K562 (cell line): ENCODE measurements at regions not wholly inside any gene's neighbourhood (a gene's known extent, or its start where the extent isn't known, plus 50 kb on each side); places are given as distances from the start of the nearest gene placed in this dataset.

Experiments used
- ATAC-seq: fragments of 200-7000 bp; cut with Tn5 transposase; 3 replicates; pipeline ENCODE4 v1.9.1; 2020; ENCODE audit warnings: moderate library complexity
- BruUV-seq: library from RNA; stranded (reverse); fragments of 400-500 nt; replicated peaks from 2 replicates; lab custom pipeline; 2021; lab: Mats Ljungman, UMichigan
- CTCF ChIA-PET: fragments of 300-600 bp; formaldehyde crosslinking; extraction: SDS; loops from one replicate; lab custom pipeline; 2021; ENCODE audit warnings: low intra/inter-chr PET ratio; lab: Yijun Ruan, JAX
- POLR2A ChIA-PET: fragments of 300-600, 350-650 bp; sonication (Branson Sonifier 250); formaldehyde crosslinking; extraction: SDS; loops from one replicate; lab custom pipeline; 2021; ENCODE audit warnings: antibody characterized with exemption, inconsistent platforms; lab: Yijun Ruan, JAX
- DNase-seq, 4 experiments: peaks; one replicate each; pipeline versions ENCODE4 v3.0.0 to v3.0.0-alpha.2; 2011 to 2018; ENCODE audit warnings: low spot score in 3 of 4, mixed read lengths in 3 of 4; ENCODE audit errors: extremely low read depth in 1 of 4
- FAIRE-seq: peaks from 2 replicates; lab custom pipeline; 2011; peaks lifted over from hg19 to GRCh38; lab: Jason Lieb, UNC
- H2AFZ ChIP-seq: 2 replicates; pipeline ENCODE4 v1.6.0; 2011; ENCODE audit warnings: low read depth, low read length, control low read depth, inconsistent platforms
- H3K27ac ChIP-seq: fragments of 200-600 bp; 3 replicates; pipeline ENCODE4 v1.8.0; 2011; ENCODE audit warnings: low read depth, mild to moderate bottlenecking, control low read depth, inconsistent platforms, low read length, moderate library complexity, mixed read lengths; ENCODE audit errors: extremely low read depth
- H3K27me3 ChIP-seq, 2 experiments: fragments of 300-600 bp in 1 of 2; 2 replicates in 1 of 2; 3 replicates in 1 of 2; pipeline versions ENCODE4 v1.6.0 to v1.8.0; 2011; ENCODE audit warnings: inconsistent platforms in 2 of 2, low read length in 2 of 2, mild to moderate bottlenecking in 1 of 2, mixed read lengths in 1 of 2, moderate library complexity in 1 of 2; ENCODE audit not compliant: control insufficient read depth in 2 of 2, insufficient read depth in 2 of 2
- H3K36me3 ChIP-seq: fragments of 300-600 bp; 3 replicates; pipeline ENCODE4 v1.8.0; 2011; ENCODE audit warnings: mild to moderate bottlenecking, low read length, inconsistent platforms; ENCODE audit not compliant: control insufficient read depth, insufficient read depth
- H3K4me1 ChIP-seq, 2 experiments: fragments of 200-600 bp in 1 of 2; replicated peaks in 1 of 2; 2 replicates in 1 of 2; 3 replicates in 1 of 2; pipeline versions ENCODE4 v1.5.1 to v1.8.0; 2011; ENCODE audit warnings: inconsistent platforms in 2 of 2, low read length in 2 of 2, mild to moderate bottlenecking in 1 of 2, mixed read lengths in 1 of 2, moderate library complexity in 1 of 2; ENCODE audit not compliant: control insufficient read depth in 2 of 2, insufficient read depth in 2 of 2
- H3K4me2 ChIP-seq: 2 replicates; pipeline ENCODE4 v1.6.1; 2011; ENCODE audit warnings: low read length, control low read depth, inconsistent platforms, mixed read lengths; ENCODE audit not compliant: insufficient read depth
- H3K4me3 ChIP-seq: fragments of 200-600 bp; sonication (generic), shearing (Covaris generic); 2 replicates; pipeline ENCODE4 v1.5.1; 2016; ENCODE audit warnings: control low read depth, inconsistent platforms
- H3K79me2 ChIP-seq: fragments of 200-600 bp; 3 replicates; pipeline ENCODE4 v1.8.0; 2011; ENCODE audit warnings: low read length, inconsistent platforms; ENCODE audit not compliant: control insufficient read depth, insufficient read depth
- H3K9ac ChIP-seq, 2 experiments: 2 replicates each; pipeline versions ENCODE4 v1.6.0 to v1.6.1; 2011; ENCODE audit warnings: low read depth in 2 of 2, low read length in 2 of 2, control low read depth in 1 of 2, inconsistent platforms in 1 of 2, mild to moderate bottlenecking in 1 of 2, mixed read lengths in 1 of 2; ENCODE audit not compliant: insufficient read depth in 1 of 2
- H3K9me1 ChIP-seq: one replicate; pipeline ENCODE4 v1.6.0; 2011; ENCODE audit warnings: inconsistent platforms, mild to moderate bottlenecking, low read length, moderate library complexity; ENCODE audit not compliant: control insufficient read depth, insufficient read depth
- H3K9me3 ChIP-seq: replicated peaks from 2 replicates; pipeline ENCODE4 v1.5.1; 2011; ENCODE audit warnings: low read depth, low read length, inconsistent platforms; ENCODE audit not compliant: control insufficient read depth, insufficient read depth
- H4K20me1 ChIP-seq: replicated peaks from 2 replicates; pipeline ENCODE4 v1.6.1; 2011; ENCODE audit warnings: low read length, inconsistent platforms, mixed read lengths; ENCODE audit not compliant: control insufficient read depth, insufficient read depth
- CBX8 ChIP-seq: fragments of 200-600 bp; sonication (generic); IDR thresholded peaks from 2 replicates; pipeline ENCODE4 v1.6.1; 2012; ENCODE audit warnings: borderline replicate concordance, mixed run types, low read depth, mild to moderate bottlenecking, moderate library complexity, mixed read lengths, low read length, control low read depth, inconsistent platforms; ENCODE audit not compliant: poor library complexity, severe bottlenecking; ENCODE audit errors: extremely low read depth
- DNMT1 ChIP-seq: fragments of 450-650 bp; IDR thresholded peaks from 2 replicates; pipeline ENCODE4 v1.6.1; 2016; ENCODE audit warnings: antibody characterized with exemption, mild to moderate bottlenecking
- ETS2 ChIP-seq: IDR thresholded peaks from 2 replicates; pipeline ENCODE4 v1.6.1; 2016; ENCODE audit warnings: borderline replicate concordance, missing genetic modification characterization, mild to moderate bottlenecking, moderate library complexity, missing compliant biosample characterization; ENCODE audit not compliant: poor library complexity, severe bottlenecking
- FUS ChIP-seq: fragments of 200-400 bp; formaldehyde crosslinking; optimal IDR thresholded peaks from 2 replicates; pipeline ENCODE3; 2017; ENCODE audit warnings: low read depth, low read length
- IFI16 ChIP-seq: fragments of 250-450 bp; sonication (Bioruptor Pico); IDR thresholded peaks from 2 replicates; pipeline ENCODE4 v2.1.2; 2022; ENCODE audit warnings: mild to moderate bottlenecking, inconsistent platforms
- KAT2B ChIP-seq: IDR thresholded peaks from one replicate; pipeline ENCODE4 v1.6.1; 2012; ENCODE audit warnings: low read depth, mild to moderate bottlenecking, control low read depth, inconsistent platforms, low read length, moderate library complexity
- MTF1 ChIP-seq: fragments of 250-450 bp; sonication (Bioruptor Pico); IDR thresholded peaks from 2 replicates; pipeline ENCODE4 v1.9.0; 2021; ENCODE audit warnings: moderate library complexity, mild to moderate bottlenecking, inconsistent platforms, borderline replicate concordance
- SAP30 ChIP-seq: fragments of 200-600 bp; sonication (generic); IDR thresholded peaks from 2 replicates; pipeline ENCODE4 v1.6.1; 2012; ENCODE audit warnings: borderline replicate concordance, low read depth, mild to moderate bottlenecking, moderate library complexity, low read length, control low read depth, inconsistent platforms; ENCODE audit not compliant: insufficient read depth, poor library complexity, severe bottlenecking
- SMARCA4 ChIP-seq: fragments of 450-650 bp; IDR thresholded peaks from 2 replicates; pipeline ENCODE4 v1.6.1; 2016
- SNRNP70 ChIP-seq: fragments of 200-400 bp; formaldehyde crosslinking; optimal IDR thresholded peaks from 2 replicates; pipeline ENCODE3; 2017; ENCODE audit warnings: low read depth, low read length
- ZNF12 ChIP-seq: sonication (generic); formaldehyde crosslinking; IDR thresholded peaks from 2 replicates; pipeline ENCODE4 v1.4.0; 2020; ENCODE audit warnings: mild to moderate bottlenecking, missing genetic modification reagents
- ZNF699 ChIP-seq: fragments of 250-450 bp; sonication (Bioruptor Pico); IDR thresholded peaks from 2 replicates; pipeline ENCODE4 v1.8.0; 2021; ENCODE audit warnings: mild to moderate bottlenecking, moderate library complexity; ENCODE audit not compliant: insufficient replicate concordance
- WGBS: fragments of 100-300 bp; shearing (Covaris generic); methylation state at CpG from one replicate; pipeline ENCODE4 v1.1.6; 2016; ENCODE audit warnings: low coverage, mixed read lengths; ENCODE audit not compliant: insufficient coverage; ENCODE audit errors: missing lambda C conversion rate; 5-methylcytosine and 5-hydroxymethylcytosine counted together
- in situ Hi-C: fragments of 300-500 bp; cut with MboI; formaldehyde crosslinking; loops from 4 replicates; pipeline ENCODE4 v1.15.0; 2018; ENCODE audit warnings: inconsistent platforms, mixed read lengths
- intact Hi-C: fragments of 100-400 bp; cut with micrococcal nuclease; formaldehyde crosslinking; loops from 2 replicates; pipeline ENCODE4 v1.14.2; 2022
- TF ChIP-seq, protein P1 (sequence below): sonication (generic); formaldehyde crosslinking; IDR thresholded peaks from 2 replicates; pipeline ENCODE4 v1.8.1; 2022; ENCODE audit warnings: missing genetic modification reagents
- TF ChIP-seq, protein P2 (sequence below): sonication (generic); formaldehyde crosslinking; IDR thresholded peaks from 2 replicates; pipeline ENCODE4 v1.8.0; 2022; ENCODE audit warnings: missing genetic modification reagents, mild to moderate bottlenecking, moderate library complexity, borderline replicate concordance
- TF ChIP-seq, protein P3 (sequence below): fragments of 450-650 bp; IDR thresholded peaks from 2 replicates; pipeline ENCODE4 v1.6.1; 2016; ENCODE audit warnings: borderline replicate concordance

GRCh38 chr6:2558098-2558680 lies 192.5 kb downstream of the MYLK4 start (continued):
- TF ChIP-seq FUS (no peak), KAT2B (no peak), ETS2 (tag) (no peak), MTF1 (CRISPR knock-in tag) (no peak), SAP30 (no peak), SMARCA4 (no peak), ZNF699 (CRISPR knock-in tag) (no peak)

DNA sequence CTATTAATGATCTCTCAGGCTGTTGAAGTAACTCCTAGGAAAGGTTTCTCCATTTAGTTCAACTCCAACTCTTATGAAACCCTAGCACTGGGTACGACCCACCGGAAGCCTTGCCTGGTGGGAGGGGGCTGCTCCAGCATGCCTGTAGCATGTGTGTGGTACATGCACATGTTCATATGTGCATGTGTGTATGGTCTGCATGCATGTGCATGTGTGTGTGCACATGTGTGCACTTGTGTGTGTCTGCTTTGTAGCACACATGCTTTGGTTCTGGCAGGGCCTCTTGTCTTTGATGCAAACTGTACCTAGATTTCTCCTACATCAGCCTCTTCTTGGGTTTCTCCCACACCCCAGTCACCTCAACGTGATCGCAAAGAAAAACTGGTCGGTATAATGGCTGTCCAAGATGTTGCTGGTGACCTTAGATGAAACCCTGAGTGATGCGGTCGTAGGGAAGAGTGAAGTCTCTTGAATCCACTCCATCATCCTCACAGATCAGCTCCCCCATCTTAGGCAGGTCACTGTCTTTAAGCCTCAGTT lies 193.5 kb downstream of the MYLK4 start:
- Histone ChIP-seq H3K9me3 (no peaks in the 10 kb centered on the region), H3K4me3 (no peak overlapping the region), H3K9me1 (no peaks in the 10 kb centered on the region), H2AFZ (no peak overlapping the region), H3K79me2 (no peaks in the 10 kb centered on the region), H3K36me3 (no peaks in the 10 kb centered on the region), H3K4me1 (no peaks in the 10 kb centered on the region), H3K27me3 (peaks cover 24 to 45% of the 10 kb centered on the region in 2 experiments), H3K27ac (no peak overlapping the region), H4K20me1 (no peaks in the 10 kb centered on the region), H3K9ac (no peak overlapping the region), H3K4me2 (no peak overlapping the region)
- ChIA-PET CTCF (no interaction called here), POLR2A (no interaction called here)
- DNase-seq (no peak), FAIRE-seq (no peak), ATAC-seq (no peak)
- in situ Hi-C loops (no loop called here), intact Hi-C loops (no loop called here)
- 5% methylated on average over 7 of the region's 7 CpGs for WGBS
- TF ChIP-seq DNMT1 (no peak), CBX8 (no peak), IFI16 (no peak), SNRNP70 (no peak), ZNF12 (CRISPR knock-in tag) (no peak)
- TF ChIP-seq, protein P1, sequence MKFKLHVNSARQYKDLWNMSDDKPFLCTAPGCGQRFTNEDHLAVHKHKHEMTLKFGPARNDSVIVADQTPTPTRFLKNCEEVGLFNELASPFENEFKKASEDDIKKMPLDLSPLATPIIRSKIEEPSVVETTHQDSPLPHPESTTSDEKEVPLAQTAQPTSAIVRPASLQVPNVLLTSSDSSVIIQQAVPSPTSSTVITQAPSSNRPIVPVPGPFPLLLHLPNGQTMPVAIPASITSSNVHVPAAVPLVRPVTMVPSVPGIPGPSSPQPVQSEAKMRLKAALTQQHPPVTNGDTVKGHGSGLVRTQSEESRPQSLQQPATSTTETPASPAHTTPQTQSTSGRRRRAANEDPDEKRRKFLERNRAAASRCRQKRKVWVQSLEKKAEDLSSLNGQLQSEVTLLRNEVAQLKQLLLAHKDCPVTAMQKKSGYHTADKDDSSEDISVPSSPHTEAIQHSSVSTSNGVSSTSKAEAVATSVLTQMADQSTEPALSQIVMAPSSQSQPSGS (CRISPR knock-in tag), result no peak
- TF ChIP-seq, protein P2, sequence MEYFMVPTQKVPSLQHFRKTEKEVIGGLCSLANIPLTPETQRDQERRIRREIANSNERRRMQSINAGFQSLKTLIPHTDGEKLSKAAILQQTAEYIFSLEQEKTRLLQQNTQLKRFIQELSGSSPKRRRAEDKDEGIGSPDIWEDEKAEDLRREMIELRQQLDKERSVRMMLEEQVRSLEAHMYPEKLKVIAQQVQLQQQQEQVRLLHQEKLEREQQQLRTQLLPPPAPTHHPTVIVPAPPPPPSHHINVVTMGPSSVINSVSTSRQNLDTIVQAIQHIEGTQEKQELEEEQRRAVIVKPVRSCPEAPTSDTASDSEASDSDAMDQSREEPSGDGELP (CRISPR knock-in tag), result no peak
- TF ChIP-seq, protein P3, sequence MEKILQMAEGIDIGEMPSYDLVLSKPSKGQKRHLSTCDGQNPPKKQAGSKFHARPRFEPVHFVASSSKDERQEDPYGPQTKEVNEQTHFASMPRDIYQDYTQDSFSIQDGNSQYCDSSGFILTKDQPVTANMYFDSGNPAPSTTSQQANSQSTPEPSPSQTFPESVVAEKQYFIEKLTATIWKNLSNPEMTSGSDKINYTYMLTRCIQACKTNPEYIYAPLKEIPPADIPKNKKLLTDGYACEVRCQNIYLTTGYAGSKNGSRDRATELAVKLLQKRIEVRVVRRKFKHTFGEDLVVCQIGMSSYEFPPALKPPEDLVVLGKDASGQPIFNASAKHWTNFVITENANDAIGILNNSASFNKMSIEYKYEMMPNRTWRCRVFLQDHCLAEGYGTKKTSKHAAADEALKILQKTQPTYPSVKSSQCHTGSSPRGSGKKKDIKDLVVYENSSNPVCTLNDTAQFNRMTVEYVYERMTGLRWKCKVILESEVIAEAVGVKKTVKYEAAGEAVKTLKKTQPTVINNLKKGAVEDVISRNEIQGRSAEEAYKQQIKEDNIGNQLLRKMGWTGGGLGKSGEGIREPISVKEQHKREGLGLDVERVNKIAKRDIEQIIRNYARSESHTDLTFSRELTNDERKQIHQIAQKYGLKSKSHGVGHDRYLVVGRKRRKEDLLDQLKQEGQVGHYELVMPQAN, result no peak
- no TSS peak for BruUV-seq
